ENCODE measurements at regions not wholly inside any gene's neighbourhood (a gene's known extent, or its start where the extent isn't known, plus 50 kb on each side); places are given as distances from the start of the nearest gene placed in this dataset.

- no peak overlapping the region for H3K4me2 ChIP-seq (ENCODE audit: control insufficient read depth, extremely low read depth, insufficient read depth, low read depth, low read length)
- no peaks in the 10 kb centered on the region for H3K9me1 ChIP-seq (ENCODE audit: control insufficient read depth, extremely low read depth, insufficient read depth, low read length)
- H3K4me3 ChIP-seq (ENCODE audit: control insufficient read depth in 2 of 3, extremely low read depth in 1 of 3, insufficient read depth in 2 of 3, low read depth in 1 of 3, low read length in 3 of 3) = no peak overlapping the region
- no peaks in the 10 kb centered on the region for H3K36me3 ChIP-seq (ENCODE audit: control insufficient read depth in 2 of 2, extremely low read depth in 1 of 2, insufficient read depth in 2 of 2, low read length in 2 of 2)
- no peak overlapping the region for H2AFZ ChIP-seq (ENCODE audit: control insufficient read depth, low read length)
- H3K4me1 ChIP-seq (ENCODE audit: control insufficient read depth, extremely low read depth, insufficient read depth, low read length) = no peaks in the 10 kb centered on the region
- no peak overlapping the region for H3K9ac ChIP-seq (ENCODE audit: control insufficient read depth, extremely low read depth, insufficient read depth, low read length)
- H3K9me3 ChIP-seq (ENCODE audit: control insufficient read depth, low read depth, low read length) = no peaks in the 10 kb centered on the region
- dilution Hi-C loops (cut with MboI; ENCODE audit: extremely low pct_ligation_motif_present, low sequenced_read_pairs) = loop anchor here (5.0 kb wide), 1 partner anchor 64 kb away; no protein-coding TSS in a partner anchor
- no peak overlapping the region for H3K27ac ChIP-seq (ENCODE audit: control insufficient read depth, insufficient read depth, low read length)
- FAIRE-seq (no peak), DNase-seq (ENCODE audit: low read depth, low spot score) (no peak)
- H4K20me1 ChIP-seq (ENCODE audit: control insufficient read depth, extremely low read depth, insufficient read depth, low read length) = no peaks in the 10 kb centered on the region
- H3K79me2 ChIP-seq (ENCODE audit: control insufficient read depth, insufficient read depth, low read length) = no peaks in the 10 kb centered on the region
- no peak for TF ChIP-seq CTCF (optimal IDR thresholded peaks at IDR 0.05 in 1 of 3, IDR thresholded peaks at IDR 0.05 in 1 of 3, conservative IDR thresholded peaks at IDR 0.05 in 1 of 3; ENCODE audit: extremely low read depth in 1 of 3, insufficient read depth in 2 of 3, low read length in 3 of 3)
- TF ChIP-seq EZH2 (IDR thresholded peaks at IDR 0.05; ENCODE audit: low read length) = no peak
- H3K27me3 ChIP-seq (ENCODE audit: control insufficient read depth, extremely low read depth, insufficient read depth, low read length) = no peaks in the 10 kb centered on the region
Observed at GRCh38 chr1:67491280-67491679, 61.1 kb upstream of the SERBP1 start.

- H3K9me1 ChIP-seq (ENCODE audit: control insufficient read depth, extremely low read depth, insufficient read depth, low read length) = no peaks in the 10 kb centered on the region
- no peak overlapping the region for H3K9ac ChIP-seq (ENCODE audit: control insufficient read depth, extremely low read depth, insufficient read depth, low read length)
- no peak for TF ChIP-seq CTCF (optimal IDR thresholded peaks at IDR 0.05 in 1 of 3, IDR thresholded peaks at IDR 0.05 in 1 of 3, conservative IDR thresholded peaks at IDR 0.05 in 1 of 3; ENCODE audit: extremely low read depth in 1 of 3, insufficient read depth in 2 of 3, low read length in 3 of 3)
- TF ChIP-seq EZH2 (IDR thresholded peaks at IDR 0.05; ENCODE audit: low read length) = no peak
- no peak overlapping the region for H2AFZ ChIP-seq (ENCODE audit: control insufficient read depth, low read length)
- no peak overlapping the region for H3K4me3 ChIP-seq (ENCODE audit: control insufficient read depth in 2 of 3, extremely low read depth in 1 of 3, insufficient read depth in 2 of 3, low read depth in 1 of 3, low read length in 3 of 3)
- no peak for FAIRE-seq
- H3K27ac ChIP-seq (ENCODE audit: control insufficient read depth, insufficient read depth, low read length) = no peak overlapping the region
- no peaks in the 10 kb centered on the region for H3K36me3 ChIP-seq (ENCODE audit: control insufficient read depth in 2 of 2, extremely low read depth in 1 of 2, insufficient read depth in 2 of 2, low read length in 2 of 2)
- dilution Hi-C loops (cut with MboI; ENCODE audit: extremely low pct_ligation_motif_present, low sequenced_read_pairs) = loop anchor here (5.0 kb wide), 1 partner anchor 66 kb away; no protein-coding TSS in a partner anchor
- no peaks in the 10 kb centered on the region for H4K20me1 ChIP-seq (ENCODE audit: control insufficient read depth, extremely low read depth, insufficient read depth, low read length)
- no peaks in the 10 kb centered on the region for H3K4me1 ChIP-seq (ENCODE audit: control insufficient read depth, extremely low read depth, insufficient read depth, low read length)
- no peaks in the 10 kb centered on the region for H3K79me2 ChIP-seq (ENCODE audit: control insufficient read depth, insufficient read depth, low read length)
- H3K9me3 ChIP-seq (ENCODE audit: control insufficient read depth, low read depth, low read length) = no peaks in the 10 kb centered on the region
- H3K27me3 ChIP-seq (ENCODE audit: control insufficient read depth, extremely low read depth, insufficient read depth, low read length) = no peaks in the 10 kb centered on the region
- H3K4me2 ChIP-seq (ENCODE audit: control insufficient read depth, extremely low read depth, insufficient read depth, low read depth, low read length) = no peak overlapping the region
- no peak for DNase-seq (ENCODE audit: low read depth, low spot score)
Observed at GRCh38 chr1:67493148-67493547, 62.9 kb upstream of the SERBP1 start.

Data from keratinocyte (primary cell).